Stimulated activated naive CD8-positive, alpha-beta T cell treated with anti-CD3 and anti-CD28 coated beads, Interleukin-15, amount 100 ng/mL, for 72 hours (primary cell): ENCODE measurements at regions not wholly inside any gene's neighbourhood (a gene's known extent, or its start where the extent isn't known, plus 50 kb on each side); places are given as distances from the start of the nearest gene placed in this dataset.
"Not testable (repeated sequence)": the region's sequence is repeated elsewhere in the genome, so short reads cannot be mapped to it uniquely, and the experiment has no call there.

Experiments
- ATAC-seq: fragments of 150-1000 bp; cut with Tn5 transposase; 2 replicates; pipeline ENCODE4 v1.10.0; 2021; ENCODE audit warnings: mild to moderate bottlenecking, moderate library complexity
- DNase-seq, 2 donors: peaks; one replicate each; pipeline ENCODE4 v3.0.0; 2021 to 2022
- H3K27ac Mint-ChIP-seq, 2 donors: one replicate each; pipeline ENCODE4 v1.8.0; 2022; ENCODE audit warnings: mild to moderate bottlenecking in 2 of 2, mixed read lengths in 2 of 2, moderate library complexity in 2 of 2
- H3K27me3 Mint-ChIP-seq: one replicate; pipeline ENCODE4 v1.8.0; 2022; ENCODE audit warnings: mixed read lengths
- H3K4me1 Mint-ChIP-seq: one replicate; pipeline ENCODE4 v1.8.0; 2022; ENCODE audit warnings: mild to moderate bottlenecking, mixed read lengths
- H3K4me3 Mint-ChIP-seq, 2 donors: one replicate each; pipeline ENCODE4 v1.8.0; 2022; ENCODE audit warnings: mild to moderate bottlenecking in 2 of 2, mixed read lengths in 2 of 2, moderate library complexity in 1 of 2
- H3K9me3 Mint-ChIP-seq, 2 donors: one replicate each; pipeline ENCODE4 v1.8.0; 2022; ENCODE audit warnings: mixed read lengths in 2 of 2

DNA sequence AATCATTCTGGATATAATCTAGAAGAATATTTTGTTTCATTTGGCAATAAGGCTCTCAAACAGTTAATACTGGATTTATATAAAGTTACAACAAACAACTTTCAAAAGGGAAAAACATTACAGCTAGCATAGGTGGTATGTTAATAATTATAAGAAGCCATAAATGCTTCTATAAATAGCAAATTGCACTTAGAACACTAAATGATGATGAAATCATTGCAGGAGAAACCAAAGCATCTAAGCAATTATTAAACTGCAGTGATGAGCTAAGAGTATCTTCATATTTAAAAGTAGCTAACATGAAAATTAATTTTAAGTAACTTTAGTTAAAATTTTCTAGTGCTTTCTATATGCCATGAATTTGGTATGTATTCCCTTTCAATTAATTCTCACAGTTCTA lies 189.5 kb downstream of the CENPC start:
- Mint-ChIP-seq H3K4me3 (no peak overlapping the region), H3K9me3 (peaks cover 0 to 2% of the 10 kb centered on the region in 2 donors), H3K27ac (no peak overlapping the region), H3K27me3 (peaks cover 15% of the 10 kb centered on the region), H3K4me1 (no peaks in the 10 kb centered on the region)
- ATAC-seq (no peak), DNase-seq (no peak)

DNA sequence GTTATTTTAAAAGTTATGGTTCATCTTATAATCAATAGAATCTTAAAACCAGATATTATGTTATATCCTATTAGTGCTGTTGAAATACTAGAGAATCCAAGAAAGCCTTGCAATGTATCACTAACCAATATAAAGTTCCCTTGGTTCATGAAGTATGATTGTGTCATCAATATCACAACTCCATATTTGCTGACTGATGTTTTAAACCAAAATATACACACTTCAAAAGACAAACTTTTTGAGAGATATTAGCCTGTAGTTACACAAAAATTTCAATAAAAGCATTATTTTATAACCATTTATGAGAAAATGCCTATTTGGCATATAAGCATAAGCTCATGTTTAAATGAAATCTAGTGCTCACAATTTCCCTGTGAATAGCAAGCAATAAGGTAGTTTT lies 198.6 kb downstream of the CENPC start:
- no peak for ATAC-seq
- Mint-ChIP-seq H3K4me1 (no peaks in the 10 kb centered on the region), H3K4me3 (no peak overlapping the region), H3K27me3 (peaks cover 16% of the 10 kb centered on the region), H3K9me3 (no peaks in the 10 kb centered on the region), H3K27ac (no peak overlapping the region)
- DNase-seq: no peak

- Mint-ChIP-seq H3K27ac (no peak overlapping the region), H3K9me3 (no peaks in the 10 kb centered on the region), H3K27me3 (peaks cover 22% of the 10 kb centered on the region), H3K4me3 (no peak overlapping the region), H3K4me1 (no peaks in the 10 kb centered on the region)
- ATAC-seq (no peak), DNase-seq (no peak)
These were observed 200.5 kb downstream of the CENPC start for GRCh38 chr4:67344594-67345380.

- no peak overlapping the region for H3K27ac Mint-ChIP-seq
- no peaks in the 10 kb centered on the region for H3K4me1 Mint-ChIP-seq
- peaks cover 34% of the 10 kb centered on the region for H3K27me3 Mint-ChIP-seq
- H3K4me3 Mint-ChIP-seq: no peak overlapping the region
- no peaks in the 10 kb centered on the region for H3K9me3 Mint-ChIP-seq
- DNase-seq (no peak), ATAC-seq (no peak)
These were observed 202.1 kb downstream of the CENPC start for GRCh38 chr4:67343199-67343598.

DNA sequence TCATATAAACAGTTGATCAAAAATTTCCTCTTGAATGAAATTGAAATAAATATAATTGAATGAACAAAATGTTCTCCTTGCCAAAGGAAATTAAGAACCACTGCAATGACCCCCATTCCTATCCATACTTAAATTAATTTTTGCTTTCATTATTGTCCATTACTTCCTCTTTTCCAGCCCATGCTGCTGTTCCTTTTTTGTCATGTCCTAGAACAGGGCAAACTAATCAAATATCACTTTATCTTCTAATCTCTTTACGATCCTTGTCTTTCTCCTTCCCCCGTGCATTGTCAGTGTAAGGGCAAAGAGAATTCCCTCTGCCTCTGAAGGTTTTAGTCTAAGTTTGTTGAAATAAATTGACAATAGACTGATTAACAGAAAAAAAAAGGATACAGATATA lies 203.0 kb downstream of the CENPC start:
- Mint-ChIP-seq H3K9me3 (no peaks in the 10 kb centered on the region), H3K27me3 (peaks cover 34% of the 10 kb centered on the region), H3K27ac (no peak overlapping the region), H3K4me1 (no peaks in the 10 kb centered on the region), H3K4me3 (no peak overlapping the region)
- no peak for DNase-seq
- ATAC-seq: no peak

- Mint-ChIP-seq H3K27me3 (peaks cover 37% of the 10 kb centered on the region), H3K27ac (no peak overlapping the region), H3K9me3 (no peaks in the 10 kb centered on the region), H3K4me1 (no peaks in the 10 kb centered on the region), H3K4me3 (no peak overlapping the region)
- DNase-seq: no peak
- no peak for ATAC-seq
These were observed 211.6 kb downstream of the CENPC start for GRCh38 chr4:67333664-67334063.

DNA sequence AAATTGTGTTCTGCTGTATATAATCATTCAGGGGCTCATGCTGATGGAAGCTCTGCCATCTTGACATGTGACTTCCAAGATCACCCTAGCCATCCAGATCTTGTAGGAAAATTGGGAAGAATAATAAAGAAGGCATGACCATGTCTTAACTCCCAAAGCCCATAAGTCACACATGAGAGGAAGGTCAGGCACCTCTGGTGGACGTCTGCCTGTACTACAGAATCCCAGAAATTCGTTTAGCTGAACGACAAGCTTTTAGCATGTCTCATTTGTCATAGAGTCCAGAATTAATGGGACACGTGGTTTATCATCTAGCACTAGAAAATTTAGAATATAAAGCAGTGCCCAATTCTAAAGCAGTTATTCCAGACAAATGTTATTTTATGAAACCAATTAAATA lies 212.7 kb downstream of the CENPC start:
- no peak for ATAC-seq
- Mint-ChIP-seq H3K4me3 (no peak overlapping the region), H3K27me3 (peaks cover 36% of the 10 kb centered on the region), H3K27ac (no peak overlapping the region), H3K9me3 (no peaks in the 10 kb centered on the region), H3K4me1 (no peaks in the 10 kb centered on the region)
- no peak for DNase-seq

GRCh38 chr4:67328393-67328792 lies 216.9 kb downstream of the CENPC start:
- H3K4me1 Mint-ChIP-seq: no peaks in the 10 kb centered on the region
- no peak for ATAC-seq
- H3K27ac Mint-ChIP-seq: no peak overlapping the region
- no peaks in the 10 kb centered on the region for H3K9me3 Mint-ChIP-seq
- H3K27me3 Mint-ChIP-seq: peaks cover 14% of the 10 kb centered on the region
- no peak for DNase-seq
- no peak overlapping the region for H3K4me3 Mint-ChIP-seq

DNA sequence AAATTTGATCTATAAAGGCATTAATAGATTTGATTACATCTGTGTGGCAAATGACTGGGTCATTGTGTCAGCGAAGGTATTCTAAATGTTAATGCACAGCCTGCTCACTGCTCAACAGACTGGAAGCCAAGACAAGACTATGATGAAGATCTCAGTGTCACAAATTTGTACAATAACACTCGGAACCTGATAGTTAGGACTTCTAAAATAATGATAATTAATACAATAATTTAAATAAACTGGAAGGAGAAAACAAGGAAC lies 217.4 kb downstream of the CENPC start:
- Mint-ChIP-seq H3K9me3 (no peaks in the 10 kb centered on the region), H3K27ac (no peak overlapping the region), H3K4me3 (no peak overlapping the region), H3K4me1 (no peaks in the 10 kb centered on the region), H3K27me3 (peaks cover 17% of the 10 kb centered on the region)
- ATAC-seq (no peak), DNase-seq (no peak)

DNA sequence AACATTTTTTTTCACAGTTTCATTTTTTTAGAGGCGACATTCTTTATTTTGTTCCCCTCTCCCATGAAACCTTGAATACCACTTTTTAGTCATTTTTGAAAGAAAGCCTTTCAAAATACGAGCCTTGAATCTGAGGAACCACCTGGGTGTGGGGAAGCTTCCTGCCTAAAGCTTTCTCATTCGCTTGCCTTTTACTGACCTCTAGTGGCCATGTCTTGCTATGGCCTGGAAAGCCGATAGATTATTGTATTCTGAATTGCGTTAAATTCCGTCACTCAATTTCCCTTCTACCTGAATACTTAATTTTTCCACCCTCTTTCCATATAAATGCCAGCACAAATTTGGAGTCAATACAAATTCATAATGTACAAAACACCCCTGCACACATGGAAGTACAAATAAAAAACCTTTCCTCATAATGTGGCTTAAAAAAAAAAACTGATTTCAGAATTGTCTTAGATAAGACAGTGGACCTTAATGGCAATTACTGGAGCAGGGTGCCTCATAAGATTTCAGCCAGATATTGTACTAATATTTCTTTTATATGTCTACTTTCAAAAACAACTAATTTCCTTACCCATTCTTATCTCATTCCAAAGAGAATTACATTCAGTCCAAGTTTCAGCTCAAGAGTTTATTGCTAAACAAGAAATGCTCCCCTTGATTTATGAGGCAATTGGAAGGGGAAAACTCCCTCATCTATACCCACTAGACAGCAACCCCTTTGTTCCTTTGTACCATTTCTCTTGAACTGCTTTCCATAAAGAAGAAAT lies 217.9 kb downstream of the CENPC start:
- no peak overlapping the region for H3K27ac Mint-ChIP-seq
- no peak overlapping the region for H3K4me3 Mint-ChIP-seq
- H3K4me1 Mint-ChIP-seq: no peaks in the 10 kb centered on the region
- peaks cover 20% of the 10 kb centered on the region for H3K27me3 Mint-ChIP-seq
- H3K9me3 Mint-ChIP-seq: no peaks in the 10 kb centered on the region
- ATAC-seq (peak; percentile 65), DNase-seq (peak; percentile 24 to 44)

GRCh38 chr4:67325791-67326190 lies 219.5 kb downstream of the CENPC start:
- Mint-ChIP-seq H3K4me3 (no peak overlapping the region), H3K9me3 (no peaks in the 10 kb centered on the region), H3K27ac (no peak overlapping the region), H3K27me3 (peaks cover 8% of the 10 kb centered on the region), H3K4me1 (no peaks in the 10 kb centered on the region)
- DNase-seq: no peak
- ATAC-seq: no peak

DNA sequence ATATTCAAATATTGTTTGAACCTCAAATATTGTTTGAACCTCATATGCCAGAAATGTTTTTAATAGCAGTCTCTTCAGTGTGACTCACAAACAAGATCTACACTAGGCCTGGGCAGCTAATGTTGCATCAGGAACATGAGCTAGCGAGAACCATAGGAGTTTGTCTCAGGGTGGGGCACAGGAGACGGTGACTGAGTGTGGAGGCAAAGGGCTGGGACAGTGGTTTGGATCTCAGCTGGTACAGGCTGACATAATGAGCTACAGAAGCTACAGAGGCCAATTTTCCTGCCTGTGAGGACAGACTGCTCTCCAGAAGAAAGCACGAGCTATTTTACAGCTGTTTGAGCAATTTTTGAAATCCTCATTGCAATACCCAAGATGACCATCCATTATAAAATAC lies 224.7 kb downstream of the CENPC start:
- Mint-ChIP-seq H3K27ac (no peak overlapping the region), H3K4me1 (no peaks in the 10 kb centered on the region), H3K4me3 (no peak overlapping the region), H3K27me3 (peaks cover 8% of the 10 kb centered on the region), H3K9me3 (no peaks in the 10 kb centered on the region)
- DNase-seq (no peak), ATAC-seq (no peak)

- ATAC-seq, H3K27me3 Mint-ChIP-seq, H3K4me3 Mint-ChIP-seq, H3K9me3 Mint-ChIP-seq, H3K27ac Mint-ChIP-seq, DNase-seq, H3K4me1 Mint-ChIP-seq: not testable (repeated sequence)
These were observed 225.7 kb downstream of the CENPC start for GRCh38 chr4:67319607-67320006.

DNA sequence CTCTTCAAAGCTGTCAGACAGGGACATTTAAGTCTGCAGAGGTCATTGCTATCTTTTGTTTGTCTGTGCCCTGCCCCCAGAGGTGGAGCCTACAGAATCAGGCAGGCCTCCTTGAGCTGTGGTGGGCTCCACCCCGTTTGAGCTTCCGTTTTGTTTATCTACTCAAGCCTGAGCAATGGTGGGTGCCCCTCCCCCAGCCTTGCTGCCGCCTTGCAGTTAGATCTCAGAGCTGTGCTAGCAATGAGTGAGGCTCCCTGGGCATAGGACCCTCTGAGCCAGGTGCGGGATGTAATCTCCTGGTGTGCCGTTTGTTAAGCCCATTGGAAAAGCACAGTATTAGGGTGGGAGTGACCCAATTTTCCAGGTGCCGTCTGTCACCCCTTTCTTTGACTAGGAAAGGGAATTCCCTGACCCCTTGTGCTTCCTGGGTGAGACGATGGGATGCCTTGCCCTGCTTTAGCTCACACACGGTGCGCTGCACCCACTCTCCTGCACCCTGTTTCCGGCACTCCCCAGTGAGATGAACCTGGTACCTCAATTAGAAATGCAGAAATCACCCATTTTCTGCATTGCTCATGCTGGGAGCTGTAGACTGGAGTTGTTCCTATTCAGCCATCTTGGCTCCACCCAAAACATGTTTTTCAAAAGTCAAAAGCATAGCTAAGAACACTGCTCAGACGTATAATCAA lies 244.7 kb downstream of the CENPC start:
- ATAC-seq, H3K27me3 Mint-ChIP-seq, H3K4me1 Mint-ChIP-seq, H3K9me3 Mint-ChIP-seq, H3K4me3 Mint-ChIP-seq, DNase-seq: not testable (repeated sequence)
- peak overlapping the region in 1 of 2 donors; percentile 57 for H3K27ac Mint-ChIP-seq

DNA sequence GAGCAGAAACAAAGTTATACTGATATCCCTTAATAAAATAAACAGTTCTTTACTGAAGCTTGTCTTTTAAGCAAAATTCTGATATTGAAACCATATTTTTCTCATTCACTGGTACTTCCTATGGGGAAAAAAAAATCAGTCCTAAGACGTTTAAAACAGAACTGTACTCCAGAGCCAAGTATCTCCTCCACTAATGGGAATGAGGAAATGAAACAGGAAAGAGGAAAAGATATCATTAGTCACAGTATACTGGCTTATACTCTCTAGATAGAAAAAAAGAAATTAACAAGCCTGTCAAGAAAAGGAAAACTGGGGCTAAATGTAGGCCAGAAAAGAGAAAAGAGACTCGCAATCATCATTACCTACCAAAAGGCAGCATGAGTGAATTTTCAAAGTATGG lies 252.7 kb downstream of the CENPC start:
- ATAC-seq (no peak), DNase-seq (no peak)
- Mint-ChIP-seq H3K4me1 (no peaks in the 10 kb centered on the region), H3K4me3 (no peak overlapping the region), H3K27me3 (no peaks in the 10 kb centered on the region), H3K27ac (no peak overlapping the region), H3K9me3 (no peaks in the 10 kb centered on the region)

- no peak overlapping the region for H3K4me3 Mint-ChIP-seq
- H3K27me3 Mint-ChIP-seq: no peaks in the 10 kb centered on the region
- ATAC-seq (no peak), DNase-seq (no peak)
- no peaks in the 10 kb centered on the region for H3K9me3 Mint-ChIP-seq
- no peaks in the 10 kb centered on the region for H3K4me1 Mint-ChIP-seq
- H3K27ac Mint-ChIP-seq: no peak overlapping the region
These were observed 253.3 kb downstream of the CENPC start for GRCh38 chr4:67292045-67292444.
